Left hindlimb (tissue), 1 donor: ENCODE measurements at regions not wholly inside any gene's neighbourhood (a gene's known extent, or its start where the extent isn't known, plus 50 kb on each side); places are given as distances from the start of the nearest gene placed in this dataset.
"Not testable (repeated sequence)": the region's sequence is repeated elsewhere in the genome, so short reads cannot be mapped to it uniquely, and the experiment has no call there.

Experiments
- DNase-seq: peaks from one replicate; pipeline ENCODE4 v3.0.0-alpha.2; 2018

DNA sequence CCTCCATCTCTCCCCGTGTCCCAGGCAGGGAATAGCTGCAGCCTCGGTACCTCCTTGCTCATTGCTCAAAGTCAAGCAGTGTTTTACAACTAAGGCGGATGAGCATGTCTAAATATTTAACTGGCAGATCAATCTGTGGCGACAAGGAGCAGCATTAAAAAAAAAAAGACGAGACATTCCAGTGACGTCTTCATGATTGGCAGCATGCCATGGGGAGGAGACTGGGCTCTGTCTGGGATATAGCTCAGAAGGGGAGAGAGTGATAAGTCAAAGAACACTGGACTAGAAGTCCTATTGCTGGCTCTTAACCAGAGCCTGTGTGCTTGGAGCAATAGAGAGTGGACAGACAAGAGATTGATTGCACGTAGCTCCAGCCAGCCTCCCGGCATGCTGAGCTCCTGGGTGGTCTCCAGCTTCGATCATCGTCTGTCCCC is 287.5 kb upstream of the PODXL start:
- peak; percentile 39 for DNase-seq

DNA sequence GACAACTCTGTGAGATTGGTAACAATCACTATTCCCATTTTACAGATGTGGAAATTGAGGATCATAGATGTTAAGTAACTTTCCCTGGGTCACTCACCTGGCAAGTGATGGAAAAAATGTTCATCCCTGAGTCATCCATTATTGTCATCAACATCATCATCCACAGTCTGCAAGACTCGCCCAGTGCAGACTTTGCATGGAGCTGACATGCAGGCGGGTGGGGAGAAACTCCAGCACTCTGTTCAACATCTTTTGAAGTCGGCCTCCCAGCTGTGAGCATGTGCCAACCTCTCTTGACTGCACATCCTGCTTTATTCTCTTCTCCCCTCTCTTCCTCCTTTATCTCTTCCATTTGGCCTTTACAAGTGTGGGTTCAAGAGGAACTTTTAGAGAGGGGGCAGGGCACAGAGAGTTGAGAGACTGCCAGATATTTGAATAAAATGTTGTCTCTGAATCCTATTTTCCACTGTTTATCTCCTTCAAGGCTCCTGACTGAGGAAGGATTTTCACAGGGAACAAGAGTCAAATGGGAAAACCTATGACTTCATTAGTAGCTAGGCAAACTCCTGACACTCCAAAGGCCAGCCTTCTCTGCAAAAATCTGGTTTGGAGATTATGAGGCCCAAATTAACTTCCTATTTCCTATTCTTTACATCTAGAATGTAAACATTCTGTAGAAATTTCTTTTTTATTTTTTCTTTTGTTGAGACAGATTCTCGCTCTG is 283.7 kb upstream of the PODXL start:
- no peak for DNase-seq

DNA sequence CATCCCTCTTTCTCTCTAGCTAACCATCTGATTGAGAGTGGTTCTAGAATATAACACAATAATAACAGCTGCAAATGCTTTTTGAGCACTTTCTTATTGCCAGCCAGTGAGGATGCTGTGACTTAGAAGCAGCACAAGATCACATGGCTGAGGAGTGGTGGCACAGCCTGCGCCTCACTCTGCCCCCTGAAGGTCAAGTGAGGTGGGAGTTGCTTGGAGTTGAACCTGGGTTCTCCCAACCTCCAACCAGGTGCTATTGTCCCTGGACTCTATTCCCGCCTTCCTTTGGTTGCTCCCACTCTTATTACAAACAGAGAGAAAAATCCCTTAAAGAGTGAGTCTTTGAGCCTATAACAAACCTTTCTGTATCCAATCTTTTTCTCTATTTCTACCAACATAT is 280.3 kb upstream of the PODXL start:
- DNase-seq, result no peak

GRCh38 chr7:131835141-131835540 is 278.7 kb upstream of the PODXL start:
- no peak for DNase-seq

DNA sequence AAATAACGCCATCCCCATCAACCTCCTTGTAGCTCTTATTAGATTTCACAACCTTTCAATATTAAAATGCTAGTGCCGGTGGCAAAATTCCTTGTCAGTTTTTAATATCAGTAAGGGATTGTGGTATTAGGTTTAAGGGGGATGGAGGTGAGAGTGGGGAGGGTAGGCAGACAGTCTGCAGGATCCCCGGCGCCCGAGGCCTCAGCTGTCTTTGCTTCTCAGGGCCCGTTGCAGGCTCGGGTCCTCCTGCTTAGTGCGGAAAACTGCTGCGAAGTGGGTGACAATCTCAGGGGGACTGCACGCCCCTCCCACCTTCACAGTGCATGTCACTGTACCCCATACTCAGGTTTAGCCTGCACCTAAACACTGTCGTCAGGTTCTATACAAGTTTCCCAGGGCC is 274.3 kb upstream of the PODXL start:
- no peak for DNase-seq

GRCh38 chr7:131829947-131830558 is 273.6 kb upstream of the PODXL start:
- DNase-seq, result peak; percentile 38

DNA sequence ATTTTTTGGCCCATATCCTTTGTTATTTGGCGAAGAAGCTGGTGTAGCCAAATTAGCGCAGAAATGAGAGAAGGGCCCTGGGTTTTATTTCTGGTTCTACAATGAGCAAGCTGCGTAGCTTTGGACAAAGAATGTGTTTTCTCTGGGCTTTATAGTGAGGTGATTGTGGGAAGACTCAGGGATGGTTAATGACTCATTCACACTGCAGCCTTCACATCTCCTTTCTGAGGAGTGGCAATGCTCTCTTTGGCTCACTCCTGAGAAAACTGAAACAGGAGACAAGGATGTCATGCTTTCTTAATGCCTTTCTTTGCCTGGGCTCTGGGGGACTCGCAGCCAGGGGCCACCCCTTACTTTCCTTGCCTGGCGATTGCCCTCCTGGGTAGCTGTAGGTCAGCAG is 271.0 kb upstream of the PODXL start:
- no peak for DNase-seq

DNA sequence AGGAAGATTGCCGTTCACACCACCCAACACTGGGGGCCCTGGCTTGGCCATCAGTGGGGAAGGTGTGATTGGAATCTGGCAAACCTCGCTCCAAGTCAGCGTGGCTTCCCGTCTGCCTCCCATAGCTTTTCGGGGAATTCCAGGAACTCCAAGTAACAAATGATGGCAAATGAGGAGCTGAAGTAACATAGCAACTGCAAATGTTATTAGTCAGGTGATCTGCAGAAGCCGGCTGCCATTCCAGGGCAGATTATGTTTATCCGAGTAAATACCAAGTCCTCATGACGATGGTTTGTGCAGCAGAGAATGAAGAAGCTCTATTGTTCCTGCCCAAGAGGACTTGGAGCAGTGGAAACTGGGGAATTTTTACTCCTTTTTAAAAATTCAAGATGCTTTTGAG is 270.5 kb upstream of the PODXL start:
- no peak for DNase-seq

GRCh38 chr7:131823961-131824440 is 267.6 kb upstream of the PODXL start:
- not testable (repeated sequence) for DNase-seq

DNA sequence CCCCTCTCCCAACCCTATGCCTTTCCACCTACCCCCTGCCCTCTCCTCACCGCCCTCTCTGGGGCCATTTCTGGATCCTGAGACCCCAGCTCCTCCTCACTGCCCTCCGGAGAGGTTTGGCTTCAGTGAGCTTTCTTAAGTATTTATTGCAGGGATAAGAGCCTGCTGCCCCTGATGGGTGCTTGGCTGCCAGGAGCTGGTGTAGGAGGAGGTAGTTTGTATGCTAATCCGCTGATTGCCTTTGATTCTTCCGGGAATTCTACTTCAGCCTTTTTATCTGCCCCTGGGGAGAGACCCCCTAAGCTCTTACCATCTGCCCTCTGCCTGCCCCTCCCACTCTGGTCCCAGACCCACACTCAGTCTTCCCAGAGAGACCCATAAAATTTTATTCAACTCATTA is 263.5 kb upstream of the PODXL start:
- no peak for DNase-seq

- no peak for DNase-seq
These were observed 260.1 kb upstream of the PODXL start for GRCh38 chr7:131816391-131817007.

DNA sequence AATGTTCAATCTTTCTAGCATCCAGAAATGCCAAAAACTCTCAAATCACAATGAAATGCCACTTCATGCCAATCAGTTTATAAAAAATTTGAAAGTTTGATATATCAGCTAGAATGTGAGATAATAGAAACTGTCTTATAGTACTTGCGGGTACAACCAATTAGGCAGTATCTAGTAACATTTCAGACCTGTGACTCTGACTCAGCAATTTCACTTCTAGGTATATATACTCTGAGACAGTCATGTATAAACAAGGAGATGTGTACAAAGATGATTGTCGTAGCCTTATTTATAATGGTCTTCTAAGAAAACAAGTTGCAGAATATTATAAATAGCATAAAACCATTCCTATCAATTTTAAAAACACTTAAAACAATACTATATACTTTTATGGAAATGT is 252.3 kb upstream of the PODXL start:
- no peak for DNase-seq

GRCh38 chr7:131808156-131808555 is 251.7 kb upstream of the PODXL start:
- DNase-seq, result not testable (repeated sequence)

GRCh38 chr7:131803816-131804215 is 247.4 kb upstream of the PODXL start:
- no peak for DNase-seq

DNA sequence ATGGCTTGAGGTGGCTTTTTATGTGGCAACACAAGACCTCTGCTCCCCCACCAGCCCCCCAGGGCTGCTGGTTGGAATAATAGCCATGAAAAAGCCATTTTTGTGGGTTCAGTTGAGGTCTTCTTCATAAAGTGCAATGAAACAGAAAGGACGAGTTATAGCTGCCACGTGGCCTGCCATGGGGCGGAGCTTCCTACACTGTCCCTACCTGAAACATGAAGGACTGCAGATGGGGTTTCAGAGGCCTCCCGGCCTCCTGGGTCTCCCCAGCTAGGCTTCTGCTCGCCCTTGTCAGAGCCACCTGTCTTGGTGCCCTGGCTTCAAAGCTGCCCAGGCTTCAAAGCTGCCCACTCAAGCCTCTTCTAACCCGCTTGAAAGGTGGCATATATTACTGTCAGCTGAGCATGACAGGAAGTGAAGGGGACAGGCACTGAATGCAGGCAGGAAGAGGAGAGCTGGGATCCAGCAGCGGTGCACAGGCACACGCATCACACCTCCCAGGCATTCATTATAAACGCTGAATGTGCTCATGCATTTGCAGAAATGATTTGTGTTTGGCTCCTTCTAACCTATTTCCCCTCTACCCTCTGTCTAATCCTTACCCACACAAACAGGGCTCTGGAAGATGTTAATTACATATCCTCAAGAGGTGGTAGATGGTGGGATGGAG is 245.9 kb upstream of the PODXL start:
- no peak for DNase-seq

- no peak for DNase-seq
These were observed 244.1 kb upstream of the PODXL start for GRCh38 chr7:131800531-131800930.

DNA sequence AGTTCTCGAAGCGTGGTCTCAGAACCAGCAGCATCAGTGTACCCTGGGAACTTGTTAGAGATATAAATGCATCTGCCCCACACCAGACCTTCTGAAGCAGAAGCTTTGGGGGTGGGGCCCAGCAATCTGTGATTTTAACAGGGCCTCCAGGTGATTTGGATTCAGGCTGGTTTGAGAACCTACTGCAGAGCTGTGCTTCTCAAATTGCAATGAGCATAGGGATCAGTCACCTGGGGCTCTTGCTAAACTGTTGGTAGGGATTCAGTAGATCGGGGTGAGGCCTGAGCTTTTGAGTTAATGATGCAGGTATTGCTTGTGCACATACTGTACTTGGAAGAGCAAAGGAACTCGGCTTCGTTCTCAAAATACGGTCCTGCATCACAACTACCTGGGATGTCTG is 243.6 kb upstream of the PODXL start:
- DNase-seq, result no peak

DNA sequence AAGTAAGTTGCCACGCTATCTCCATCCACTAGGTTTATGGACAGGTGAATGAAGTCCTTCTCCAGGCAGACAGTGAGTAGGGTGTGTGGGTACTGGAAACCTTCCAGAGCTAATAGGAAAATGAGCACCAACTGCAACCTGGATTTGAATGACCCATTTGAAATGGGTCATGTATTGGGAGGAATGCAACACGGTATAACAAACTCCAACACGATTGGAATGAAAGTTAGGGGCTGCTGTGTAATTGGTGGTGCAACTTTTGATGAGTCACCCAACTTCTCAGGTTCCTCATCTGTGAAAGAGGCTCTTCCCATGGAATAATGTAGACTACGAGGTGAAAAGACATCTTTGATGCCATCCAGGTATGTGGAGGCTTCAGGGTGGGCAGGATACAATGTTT is 241.4 kb upstream of the PODXL start:
- DNase-seq, result no peak

GRCh38 chr7:131795400-131795799 is 239.0 kb upstream of the PODXL start:
- no peak for DNase-seq

- no peak for DNase-seq
These were observed 235.9 kb upstream of the PODXL start for GRCh38 chr7:131792311-131792710.

- no peak for DNase-seq
These were observed 230.7 kb upstream of the PODXL start for GRCh38 chr7:131787101-131787500.

DNA sequence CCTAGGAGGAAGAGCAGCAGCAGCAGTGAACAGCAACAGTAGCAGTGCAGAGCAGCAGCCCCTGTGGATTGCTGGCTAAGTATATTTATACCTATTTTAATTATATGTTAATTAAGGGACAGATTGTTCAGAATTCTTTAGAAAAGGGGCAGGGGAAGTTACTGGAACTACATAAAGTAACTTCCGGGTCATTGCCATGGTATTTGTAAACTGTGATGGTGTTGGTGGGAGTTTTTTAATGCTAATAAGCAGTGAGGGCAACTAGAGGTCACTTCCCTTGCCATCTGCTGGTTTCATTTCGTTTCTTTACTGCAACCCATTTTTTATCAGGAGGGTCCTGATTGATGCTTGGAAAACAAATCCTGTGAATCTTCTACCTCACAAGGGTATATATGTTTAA is 229.8 kb upstream of the PODXL start:
- no peak for DNase-seq

- DNase-seq, result no peak
These were observed 222.2 kb upstream of the PODXL start for GRCh38 chr7:131778601-131779000.
